Esophagus muscularis mucosa (tissue), 4 donors: ENCODE measurements at regions not wholly inside any gene's neighbourhood (a gene's known extent, or its start where the extent isn't known, plus 50 kb on each side); places are given as distances from the start of the nearest gene placed in this dataset.

Experiments used
- CTCF ChIP-seq, 3 experiments: fragments of 200-600 bp in 2 of 3; fragments of 450-650 bp in 1 of 3; sonication (generic) in 2 of 3; IDR thresholded peaks; one replicate each; pipeline ENCODE4 v1.5.1; 2017 to 2019; ENCODE audit warnings: antibody characterized with exemption in 3 of 3, mild to moderate bottlenecking in 2 of 3, moderate library complexity in 1 of 3
- EP300 ChIP-seq: sonication (generic); formaldehyde crosslinking; IDR thresholded peaks from one replicate; pipeline ENCODE4 v1.6.1; 2017; ENCODE audit warnings: antibody characterized with exemption
- POLR2A ChIP-seq: fragments of 450-650 bp; IDR thresholded peaks from one replicate; pipeline ENCODE4 v1.6.1; 2017; ENCODE audit warnings: antibody characterized with exemption, moderate library complexity, mild to moderate bottlenecking, low read depth
- POLR2AphosphoS5 ChIP-seq, 2 donors: sonication (generic); formaldehyde crosslinking; IDR thresholded peaks; one replicate each; pipeline ENCODE4 v1.6.1; 2017; ENCODE audit warnings: antibody characterized with exemption in 2 of 2

- TF ChIP-seq POLR2A = no peak
- no peak for TF ChIP-seq CTCF (IDR thresholded peaks at IDR 0.05)
- TF ChIP-seq POLR2AphosphoS5 (IDR thresholded peaks at IDR 0.05) = no peak
- TF ChIP-seq EP300 = no peak
These were observed 57.8 kb upstream of the ZNF423 start for GRCh38 chr16:49913720-49914119.
